GM12878 (cell line): ENCODE measurements at regions not wholly inside any gene's neighbourhood (a gene's known extent, or its start where the extent isn't known, plus 50 kb on each side); places are given as distances from the start of the nearest gene placed in this dataset.

Experiments
- ATAC-seq: fragments of 200-7000 bp; cut with Tn5 transposase; 3 replicates; pipeline ENCODE4 v1.9.1; 2020; ENCODE audit warnings: mild to moderate bottlenecking, moderate library complexity
- BruUV-seq: library from RNA; stranded (reverse); fragments of 400-500 nt; replicated peaks from 2 replicates; lab custom pipeline; 2021; lab: Mats Ljungman, UMichigan
- CTCF ChIA-PET: fragments of 300-600 bp; sonication (Branson Sonifier 250); formaldehyde crosslinking; extraction: SDS; loops from one replicate; lab custom pipeline; 2021; ENCODE audit warnings: inconsistent platforms; lab: Yijun Ruan, JAX
- POLR2A ChIA-PET: fragments of 350-600 bp; formaldehyde crosslinking; extraction: SDS; loops from one replicate; lab custom pipeline; 2021; ENCODE audit warnings: inconsistent platforms; lab: Charles Lee
- RAD21 ChIA-PET: fragments of 300-600 bp; sonication (Branson Sonifier 250); formaldehyde crosslinking; loops from one replicate; lab custom pipeline; 2023; ENCODE audit warnings: antibody characterized with exemption; ENCODE audit not compliant: unreplicated experiment; lab: Charles Lee
- SMC1A ChIA-PET: fragments of 300-600 bp; sonication (Branson Sonifier 250); formaldehyde crosslinking; loops from one replicate; lab custom pipeline; 2023; ENCODE audit not compliant: unreplicated experiment, uncharacterized antibody; lab: Charles Lee
- DNase-seq: peaks from one replicate; pipeline ENCODE4 v3.0.0-alpha.2; 2011; ENCODE audit warnings: low read depth, low spot score
- FAIRE-seq: peaks from 3 replicates; lab custom pipeline; 2011; peaks lifted over from hg19 to GRCh38; lab: Jason Lieb, UNC
- H2AFZ ChIP-seq: 2 replicates; pipeline ENCODE4 v1.6.0; 2011; ENCODE audit warnings: low read depth, low read length, control low read depth; ENCODE audit not compliant: control insufficient read depth
- H3K27ac ChIP-seq: 2 replicates; pipeline ENCODE4 v1.5.1; 2011; ENCODE audit warnings: control low read depth; ENCODE audit not compliant: control insufficient read depth, insufficient read depth
- H3K27me3 ChIP-seq, 2 experiments: replicated peaks in 1 of 2; 2 replicates each; pipeline versions ENCODE4 v1.6.0 to v1.6.1; 2011; ENCODE audit warnings: low read length in 1 of 2; ENCODE audit not compliant: control insufficient read depth in 2 of 2, insufficient read depth in 2 of 2
- H3K36me3 ChIP-seq, 2 experiments: 2 replicates each; pipeline ENCODE4 v1.5.1; 2011; ENCODE audit warnings: low read length in 1 of 2; ENCODE audit not compliant: control insufficient read depth in 2 of 2, insufficient read depth in 2 of 2
- H3K4me1 ChIP-seq: 2 replicates; pipeline ENCODE4 v1.6.1; 2011; ENCODE audit warnings: mild to moderate bottlenecking, low read length, moderate library complexity, mixed read lengths; ENCODE audit not compliant: control insufficient read depth, insufficient read depth
- H3K4me2 ChIP-seq: 2 replicates; pipeline ENCODE4 v1.6.0; 2011; ENCODE audit warnings: control low read depth; ENCODE audit not compliant: control insufficient read depth, insufficient read depth
- H3K4me3 ChIP-seq: fragments of 200-600 bp; sonication (generic); 2 replicates; pipeline ENCODE4 v1.5.1; 2016
- H3K79me2 ChIP-seq: 2 replicates; pipeline ENCODE4 v1.6.0; 2011; ENCODE audit warnings: low read length; ENCODE audit not compliant: control insufficient read depth, insufficient read depth
- H3K9ac ChIP-seq: 2 replicates; pipeline ENCODE4 v1.8.0; 2011; ENCODE audit warnings: low read length, control low read depth, mixed read lengths; ENCODE audit not compliant: control insufficient read depth, insufficient read depth
- H3K9me3 ChIP-seq: replicated peaks from 3 replicates; pipeline ENCODE4 v1.5.1; 2011; ENCODE audit warnings: mild to moderate bottlenecking, low read length; ENCODE audit not compliant: control insufficient read depth, insufficient read depth
- H4K20me1 ChIP-seq: 2 replicates; pipeline ENCODE4 v1.6.0; 2011; ENCODE audit not compliant: control insufficient read depth, insufficient read depth
- ASH2L ChIP-seq: fragments of 300-600, 200-600 bp; sonication (generic); IDR thresholded peaks from 2 replicates; pipeline ENCODE4 v1.6.1; 2017; ENCODE audit warnings: low read depth, mild to moderate bottlenecking, borderline replicate concordance
- FOXM1 ChIP-seq: IDR thresholded peaks from 2 replicates; pipeline ENCODE4 v1.6.1; 2012; ENCODE audit warnings: low read depth, mild to moderate bottlenecking, inconsistent platforms, low read length, moderate library complexity
- NFXL1 ChIP-seq: fragments of 450-650 bp; IDR thresholded peaks from 2 replicates; pipeline ENCODE4 v1.6.1; 2017; ENCODE audit warnings: antibody characterized with exemption, mild to moderate bottlenecking, borderline replicate concordance
- SMAD1 ChIP-seq: fragments of 450-650 bp; IDR thresholded peaks from 2 replicates; pipeline ENCODE4 v1.6.1; 2018; ENCODE audit warnings: mild to moderate bottlenecking, low read depth; ENCODE audit not compliant: partially characterized antibody
- TARDBP ChIP-seq: IDR thresholded peaks from 2 replicates; pipeline ENCODE4 v1.6.1; 2016; ENCODE audit warnings: borderline replicate concordance
- TCF7 ChIP-seq: IDR thresholded peaks from 2 replicates; pipeline ENCODE4 v1.6.1; 2014; ENCODE audit warnings: antibody characterized with exemption, borderline replicate concordance
- WGBS: methylation state at CpG from one replicate; pipeline ENCODE4 v1.1.6; 2016; ENCODE audit warnings: low lambda C conversion rate; ENCODE audit not compliant: insufficient replicate concordance, insufficient coverage; ENCODE audit errors: missing lambda C conversion rate; 5-methylcytosine and 5-hydroxymethylcytosine counted together
- in situ Hi-C: fragments of 300-500 bp; cut with MboI; formaldehyde crosslinking; loops from 9 replicates; pipeline ENCODE4 v1.14.3; 2018; ENCODE audit warnings: mixed read lengths
- intact Hi-C: fragments of 100-400 bp; cut with micrococcal nuclease; formaldehyde crosslinking; loops from one replicate; pipeline ENCODE4 v1.14.2; 2022; ENCODE audit not compliant: unreplicated experiment
- TF ChIP-seq, protein P1 (sequence below): fragments of 450-650 bp; IDR thresholded peaks from 2 replicates; pipeline ENCODE4 v1.6.1; 2017; ENCODE audit warnings: mild to moderate bottlenecking, low read depth, inconsistent platforms; ENCODE audit not compliant: poor library complexity, severe bottlenecking
- TF ChIP-seq, protein P2 (sequence below): fragments of 450-650 bp; IDR thresholded peaks from 2 replicates; pipeline ENCODE4 v1.6.1; 2016; ENCODE audit warnings: mild to moderate bottlenecking

DNA sequence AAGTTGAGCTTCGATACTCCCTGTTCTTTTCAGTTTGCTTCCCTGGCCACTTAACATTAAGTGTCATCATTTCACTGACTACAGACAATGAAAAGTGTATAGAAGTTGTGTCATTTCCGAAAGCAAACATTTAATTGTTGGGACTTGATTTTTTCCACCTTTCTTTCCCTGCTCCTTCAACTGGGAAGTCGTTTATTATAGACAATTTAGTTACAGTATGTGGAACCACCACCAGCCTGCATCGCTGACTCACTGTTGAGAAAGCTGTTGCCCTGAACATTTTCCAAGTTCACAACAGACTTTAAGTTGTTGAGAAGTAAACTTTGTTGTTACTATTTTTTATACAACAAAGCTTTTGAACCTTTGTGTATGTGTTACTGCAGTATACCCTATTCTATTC lies 788.4 kb upstream of the PRR20A start:
- no peaks in the 10 kb centered on the region for H3K27me3 ChIP-seq
- DNase-seq = no peak
- no peaks in the 10 kb centered on the region for H3K36me3 ChIP-seq
- no peak overlapping the region for H3K9ac ChIP-seq
- no peaks in the 10 kb centered on the region for H4K20me1 ChIP-seq
- POLR2A ChIA-PET = no interaction called here
- intact Hi-C loops = no loop called here
- H3K4me3 ChIP-seq = no peak overlapping the region
- BruUV-seq = no TSS peak
- H3K27ac ChIP-seq = no peak overlapping the region
- no peak overlapping the region for H2AFZ ChIP-seq
- CTCF ChIA-PET = no interaction called here
- H3K4me2 ChIP-seq = no peak overlapping the region
- no peaks in the 10 kb centered on the region; the same call in 2 of the 3 replicates for H3K9me3 ChIP-seq
- H3K4me1 ChIP-seq = no peaks in the 10 kb centered on the region
- no peak for ATAC-seq
- RAD21 ChIA-PET = no interaction called here
- WGBS = 2% methylated on average over 4 of the region's 4 CpGs
- TF ChIP-seq, protein P1, sequence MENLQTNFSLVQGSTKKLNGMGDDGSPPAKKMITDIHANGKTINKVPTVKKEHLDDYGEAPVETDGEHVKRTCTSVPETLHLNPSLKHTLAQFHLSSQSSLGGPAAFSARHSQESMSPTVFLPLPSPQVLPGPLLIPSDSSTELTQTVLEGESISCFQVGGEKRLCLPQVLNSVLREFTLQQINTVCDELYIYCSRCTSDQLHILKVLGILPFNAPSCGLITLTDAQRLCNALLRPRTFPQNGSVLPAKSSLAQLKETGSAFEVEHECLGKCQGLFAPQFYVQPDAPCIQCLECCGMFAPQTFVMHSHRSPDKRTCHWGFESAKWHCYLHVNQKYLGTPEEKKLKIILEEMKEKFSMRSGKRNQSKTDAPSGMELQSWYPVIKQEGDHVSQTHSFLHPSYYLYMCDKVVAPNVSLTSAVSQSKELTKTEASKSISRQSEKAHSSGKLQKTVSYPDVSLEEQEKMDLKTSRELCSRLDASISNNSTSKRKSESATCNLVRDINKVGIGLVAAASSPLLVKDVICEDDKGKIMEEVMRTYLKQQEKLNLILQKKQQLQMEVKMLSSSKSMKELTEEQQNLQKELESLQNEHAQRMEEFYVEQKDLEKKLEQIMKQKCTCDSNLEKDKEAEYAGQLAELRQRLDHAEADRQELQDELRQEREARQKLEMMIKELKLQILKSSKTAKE = no peak
- TF ChIP-seq ASH2L (no peak), TCF7 (no peak), NFXL1 (no peak), FOXM1 (no peak), SMAD1 (no peak), TARDBP (no peak)
- TF ChIP-seq, protein P2, sequence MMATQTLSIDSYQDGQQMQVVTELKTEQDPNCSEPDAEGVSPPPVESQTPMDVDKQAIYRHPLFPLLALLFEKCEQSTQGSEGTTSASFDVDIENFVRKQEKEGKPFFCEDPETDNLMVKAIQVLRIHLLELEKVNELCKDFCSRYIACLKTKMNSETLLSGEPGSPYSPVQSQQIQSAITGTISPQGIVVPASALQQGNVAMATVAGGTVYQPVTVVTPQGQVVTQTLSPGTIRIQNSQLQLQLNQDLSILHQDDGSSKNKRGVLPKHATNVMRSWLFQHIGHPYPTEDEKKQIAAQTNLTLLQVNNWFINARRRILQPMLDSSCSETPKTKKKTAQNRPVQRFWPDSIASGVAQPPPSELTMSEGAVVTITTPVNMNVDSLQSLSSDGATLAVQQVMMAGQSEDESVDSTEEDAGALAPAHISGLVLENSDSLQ = no peak
- no peaks in the 10 kb centered on the region for H3K79me2 ChIP-seq
- in situ Hi-C loops = no loop called here
- no peak for FAIRE-seq
- SMC1A ChIA-PET = no interaction called here
